HEK293T (cell line): ENCODE measurements at regions not wholly inside any gene's neighbourhood (a gene's known extent, or its start where the extent isn't known, plus 50 kb on each side); places are given as distances from the start of the nearest gene placed in this dataset.
"Not testable (repeated sequence)": the region's sequence is repeated elsewhere in the genome, so short reads cannot be mapped to it uniquely, and the experiment has no call there.

ENCODE experiments used
- CTCF ChIA-PET: fragments of 350-600 bp; formaldehyde crosslinking; extraction: SDS; loops from one replicate; lab custom pipeline; 2021; ENCODE audit warnings: antibody characterized with exemption, inconsistent platforms; lab: Yijun Ruan, JAX
- POLR2A ChIA-PET: fragments of 350-600 bp; formaldehyde crosslinking; extraction: SDS; loops from one replicate; lab custom pipeline; 2020; ENCODE audit warnings: antibody characterized with exemption, inconsistent platforms; lab: Yijun Ruan, JAX
- DNase-seq: peaks from one replicate; pipeline ENCODE4 v3.0.0; 2012; ENCODE audit warnings: mixed read lengths; ENCODE audit errors: extremely low spot score
- ARNT ChIP-seq: fragments of 450-650 bp; IDR thresholded peaks from 2 replicates; pipeline ENCODE4 v1.6.1; 2017; ENCODE audit warnings: mild to moderate bottlenecking
- BHLHE40 ChIP-seq: fragments of 450-650 bp; IDR thresholded peaks from 2 replicates; pipeline ENCODE4 v1.6.1; 2016; ENCODE audit warnings: mild to moderate bottlenecking, moderate library complexity, borderline replicate concordance
- CTBP1 ChIP-seq: fragments of 450-650 bp; IDR thresholded peaks from 2 replicates; pipeline ENCODE4 v1.6.1; 2016; ENCODE audit warnings: borderline replicate concordance
- ELF4 ChIP-seq: fragments of 450-650 bp; IDR thresholded peaks from 2 replicates; pipeline ENCODE4 v1.6.1; 2017; ENCODE audit warnings: antibody characterized with exemption
- FOXA1 ChIP-seq: fragments of 450-650 bp; IDR thresholded peaks from 2 replicates; pipeline ENCODE4 v1.6.1; 2016; ENCODE audit warnings: mild to moderate bottlenecking
- FOXK2 ChIP-seq: fragments of 450-650 bp; IDR thresholded peaks from 2 replicates; pipeline ENCODE4 v1.6.1; 2016; ENCODE audit warnings: mild to moderate bottlenecking
- FOXM1 ChIP-seq: fragments of 450-650 bp; IDR thresholded peaks from 2 replicates; pipeline ENCODE4 v1.6.1; 2017; ENCODE audit warnings: mild to moderate bottlenecking, borderline replicate concordance
- HDGF ChIP-seq: fragments of 450-650 bp; IDR thresholded peaks from 2 replicates; pipeline ENCODE4 v1.6.1; 2017; ENCODE audit warnings: antibody characterized with exemption, borderline replicate concordance
- L3MBTL2 ChIP-seq: fragments of 450-650 bp; conservative IDR thresholded peaks from 2 replicates; pipeline ENCODE4 v1.6.1; 2016; ENCODE audit warnings: mild to moderate bottlenecking
- LEF1 ChIP-seq: fragments of 450-650 bp; IDR thresholded peaks from 2 replicates; pipeline ENCODE4 v1.6.1; 2017; ENCODE audit warnings: mild to moderate bottlenecking, borderline replicate concordance
- NFRKB ChIP-seq: fragments of 450-650 bp; IDR thresholded peaks from 2 replicates; pipeline ENCODE4 v1.6.1; 2016; ENCODE audit warnings: mild to moderate bottlenecking, moderate library complexity
- SP1 ChIP-seq: fragments of 450-650 bp; IDR thresholded peaks from 2 replicates; pipeline ENCODE4 v1.6.1; 2017
- SUZ12 ChIP-seq: fragments of 450-650 bp; IDR thresholded peaks from 2 replicates; pipeline ENCODE4 v1.6.1; 2016; ENCODE audit warnings: mild to moderate bottlenecking
- TARDBP ChIP-seq: fragments of 450-650 bp; IDR thresholded peaks from 2 replicates; pipeline ENCODE4 v1.6.1; 2016
- ZNF384 ChIP-seq: fragments of 450-650 bp; IDR thresholded peaks from 2 replicates; pipeline ENCODE4 v1.6.1; 2016
- TF ChIP-seq, protein P1 (sequence below): fragments of 450-650 bp; IDR thresholded peaks from 2 replicates; pipeline ENCODE4 v1.6.1; 2016

DNA sequence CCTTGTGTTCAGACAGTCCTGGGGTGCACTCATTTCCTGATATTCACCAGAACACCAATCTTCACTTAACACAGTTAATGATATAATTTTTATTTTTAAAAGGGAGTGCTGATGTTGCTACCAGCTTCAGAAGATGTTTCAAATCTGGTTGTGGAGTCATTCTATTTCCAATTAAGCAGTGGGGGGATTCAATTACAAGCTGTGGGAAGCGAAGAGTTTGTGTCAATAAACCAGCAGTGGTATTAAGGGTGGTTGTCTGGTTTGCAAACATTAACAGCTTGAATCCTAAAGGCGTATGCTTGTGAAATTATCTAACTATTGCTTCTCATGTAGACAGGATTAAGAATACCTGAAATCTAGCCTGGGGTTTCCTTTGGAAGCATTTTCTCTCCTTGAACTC is 1637.5 kb upstream of the GOT2 start:
- TF ChIP-seq L3MBTL2 (no peak), ELF4 (no peak)
- no peak for DNase-seq
- POLR2A ChIA-PET: no interaction called here
- CTCF ChIA-PET: no interaction called here

DNA sequence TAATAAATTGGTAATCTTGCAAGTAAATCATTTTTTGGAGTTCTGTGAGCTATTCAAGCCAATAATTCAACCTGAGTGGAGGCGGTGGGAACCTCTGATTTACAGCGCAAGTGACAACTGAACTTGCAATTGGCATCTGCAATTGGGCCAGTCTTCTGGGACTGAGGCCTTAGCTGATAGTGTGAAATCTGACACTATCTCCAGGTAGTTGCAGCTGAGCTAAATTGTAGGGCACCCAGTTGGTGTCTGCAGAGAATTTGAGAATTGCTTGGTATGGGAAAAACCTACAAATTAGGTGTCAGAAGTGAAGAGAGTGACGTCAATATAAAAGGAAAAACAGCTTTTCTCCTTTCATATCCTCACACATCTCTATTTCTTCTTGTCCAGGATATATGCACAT is 1633.6 kb upstream of the GOT2 start:
- no peak for TF ChIP-seq FOXK2
- TF ChIP-seq CTBP1: no peak
- TF ChIP-seq, protein P1, sequence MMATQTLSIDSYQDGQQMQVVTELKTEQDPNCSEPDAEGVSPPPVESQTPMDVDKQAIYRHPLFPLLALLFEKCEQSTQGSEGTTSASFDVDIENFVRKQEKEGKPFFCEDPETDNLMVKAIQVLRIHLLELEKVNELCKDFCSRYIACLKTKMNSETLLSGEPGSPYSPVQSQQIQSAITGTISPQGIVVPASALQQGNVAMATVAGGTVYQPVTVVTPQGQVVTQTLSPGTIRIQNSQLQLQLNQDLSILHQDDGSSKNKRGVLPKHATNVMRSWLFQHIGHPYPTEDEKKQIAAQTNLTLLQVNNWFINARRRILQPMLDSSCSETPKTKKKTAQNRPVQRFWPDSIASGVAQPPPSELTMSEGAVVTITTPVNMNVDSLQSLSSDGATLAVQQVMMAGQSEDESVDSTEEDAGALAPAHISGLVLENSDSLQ: no peak
- no peak for TF ChIP-seq HDGF
- no peak for TF ChIP-seq L3MBTL2
- TF ChIP-seq ARNT: no peak
- TF ChIP-seq FOXA1: no peak
- TF ChIP-seq TARDBP: no peak
- no peak for TF ChIP-seq SUZ12
- TF ChIP-seq NFRKB: no peak
- no peak for TF ChIP-seq ELF4
- TF ChIP-seq BHLHE40: no peak
- TF ChIP-seq SP1: no peak
- no peak for TF ChIP-seq FOXM1
- no peak for TF ChIP-seq LEF1
- no peak for TF ChIP-seq ZNF384
- ChIA-PET POLR2A (no interaction called here), CTCF (no interaction called here)
- no peak for DNase-seq

DNA sequence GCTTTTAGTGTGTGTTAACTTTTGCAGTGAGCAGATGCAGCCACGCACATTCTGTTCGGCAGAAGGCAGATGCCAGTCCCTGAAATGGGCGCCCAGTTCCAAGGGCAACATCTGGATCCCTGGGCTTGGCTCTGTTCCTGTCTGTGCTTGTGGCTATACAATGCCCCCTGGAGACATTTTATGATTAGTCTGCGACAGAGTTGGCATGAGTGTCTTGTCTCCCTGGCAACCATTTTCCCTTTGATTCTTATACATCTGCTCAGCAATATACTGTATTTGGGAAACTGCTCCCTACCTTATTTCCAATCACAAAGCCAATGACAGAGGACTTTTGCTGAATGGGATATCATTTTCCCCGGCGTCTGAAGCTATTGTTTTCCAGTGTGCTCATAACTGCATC is 1629.5 kb upstream of the GOT2 start:
- CTCF ChIA-PET: no interaction called here
- DNase-seq: no peak
- TF ChIP-seq, protein P1: no peak
- no peak for TF ChIP-seq FOXM1
- TF ChIP-seq ZNF384: no peak
- no peak for TF ChIP-seq L3MBTL2
- no peak for TF ChIP-seq TARDBP
- TF ChIP-seq LEF1: no peak
- no peak for TF ChIP-seq HDGF
- no peak for TF ChIP-seq ARNT
- no peak for TF ChIP-seq SUZ12
- no peak for TF ChIP-seq SP1
- TF ChIP-seq ELF4: no peak
- TF ChIP-seq BHLHE40: no peak
- TF ChIP-seq FOXK2: no peak
- no peak for TF ChIP-seq CTBP1
- no peak for TF ChIP-seq NFRKB
- POLR2A ChIA-PET: no interaction called here

DNA sequence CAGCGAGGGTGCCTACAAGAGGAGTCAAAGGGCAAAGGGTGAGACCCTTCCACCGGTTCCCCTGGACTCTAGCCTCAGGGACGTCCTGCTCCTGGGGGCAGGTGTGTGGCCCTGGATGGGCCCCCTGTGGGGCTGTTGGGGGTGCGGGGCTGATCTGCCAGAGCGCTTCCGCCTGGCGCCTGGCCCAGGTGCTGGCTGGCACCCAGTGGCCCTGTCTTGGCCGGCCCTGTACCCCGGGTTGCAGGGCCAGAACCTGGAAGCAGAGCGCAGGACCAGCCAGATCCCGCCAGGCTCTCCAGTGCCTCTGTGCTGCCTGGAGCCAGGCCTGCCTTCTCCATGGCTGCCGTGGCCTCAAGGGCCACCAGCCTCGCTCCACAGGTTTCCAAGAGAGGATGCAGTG is 1625.8 kb upstream of the GOT2 start:
- POLR2A ChIA-PET, DNase-seq, CTCF ChIA-PET: not testable (repeated sequence)

DNA sequence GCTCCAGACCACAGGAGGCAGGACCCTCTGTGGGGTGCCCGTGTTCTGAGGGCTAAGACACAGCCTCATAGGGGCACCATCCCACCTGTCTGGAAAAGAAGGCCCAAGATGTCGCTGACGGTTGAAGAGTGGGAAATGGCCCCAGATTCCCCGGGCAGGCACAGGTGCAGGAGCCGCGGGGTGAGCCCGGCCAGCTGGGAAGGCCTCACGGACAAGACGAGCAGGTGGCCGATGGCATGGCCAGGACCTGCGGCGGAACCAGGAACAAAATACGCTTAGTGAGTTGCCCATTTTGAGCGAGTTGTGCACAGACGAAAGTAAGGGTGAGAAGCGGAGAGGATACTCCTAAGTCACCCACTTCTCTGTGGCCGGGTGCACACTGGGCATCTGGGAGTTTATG is 1625.3 kb upstream of the GOT2 start:
- DNase-seq, CTCF ChIA-PET, POLR2A ChIA-PET: not testable (repeated sequence)

DNA sequence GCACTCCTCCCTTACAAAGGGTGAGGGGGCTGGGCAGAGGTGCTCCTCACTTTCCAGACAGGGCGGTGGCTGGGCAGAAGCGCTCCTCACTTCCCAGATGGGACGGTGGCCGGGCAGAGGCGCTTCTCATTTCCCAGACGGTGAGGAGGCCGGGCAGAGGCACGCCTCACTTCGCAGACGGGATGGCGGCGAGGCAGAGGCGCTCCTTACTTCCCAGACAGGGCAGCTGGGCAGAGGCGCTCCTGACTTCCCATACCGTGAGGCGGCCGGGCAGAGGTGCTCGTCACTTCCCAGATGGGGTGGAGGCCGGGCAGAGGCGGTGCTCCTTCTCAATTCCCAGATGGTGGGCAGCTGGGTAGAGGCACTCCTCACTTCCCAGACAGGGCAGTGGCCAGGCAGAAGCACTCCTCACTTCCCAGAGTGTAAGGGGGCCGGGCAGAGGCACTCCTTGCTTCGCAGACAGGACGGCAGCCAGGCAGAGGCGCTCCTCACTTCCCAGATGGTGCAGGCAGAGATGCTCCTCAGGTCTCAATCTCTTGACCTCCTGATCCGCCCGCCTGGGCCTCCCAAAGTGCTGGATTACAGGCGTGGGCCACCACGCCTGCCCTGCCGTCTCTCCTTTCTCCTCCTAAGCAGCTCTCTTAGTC is 1623.9 kb upstream of the GOT2 start:
- CTCF ChIA-PET, DNase-seq, POLR2A ChIA-PET: not testable (repeated sequence)

DNA sequence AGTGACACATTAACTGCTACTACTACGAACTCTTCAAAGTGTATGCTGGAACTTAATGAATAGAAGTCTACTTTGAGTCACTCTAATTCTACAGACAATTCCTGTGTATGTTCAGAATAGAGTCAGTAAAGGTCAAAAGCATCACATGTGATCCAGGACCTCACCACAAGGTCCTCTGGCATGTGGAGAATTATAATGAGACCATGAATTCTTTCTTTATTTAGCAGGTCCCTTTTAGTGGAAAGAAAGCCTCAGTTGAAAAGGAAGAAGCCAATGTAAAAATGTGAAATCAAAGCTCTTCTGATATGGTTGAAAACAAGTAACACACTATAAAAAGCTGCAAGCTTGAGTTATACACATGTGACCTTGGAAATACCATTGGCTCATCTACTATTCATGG is 1612.1 kb upstream of the GOT2 start:
- DNase-seq: no peak
- ChIA-PET POLR2A (no interaction called here), CTCF (no interaction called here)
- TF ChIP-seq, protein P1: no peak
- TF ChIP-seq CTBP1 (no peak), SP1 (no peak), ARNT (no peak), FOXK2 (no peak), FOXM1 (no peak), LEF1 (no peak), HDGF (no peak), TARDBP (no peak), BHLHE40 (no peak), SUZ12 (no peak), FOXA1 (no peak), ELF4 (no peak), ZNF384 (no peak), L3MBTL2 (no peak)

DNA sequence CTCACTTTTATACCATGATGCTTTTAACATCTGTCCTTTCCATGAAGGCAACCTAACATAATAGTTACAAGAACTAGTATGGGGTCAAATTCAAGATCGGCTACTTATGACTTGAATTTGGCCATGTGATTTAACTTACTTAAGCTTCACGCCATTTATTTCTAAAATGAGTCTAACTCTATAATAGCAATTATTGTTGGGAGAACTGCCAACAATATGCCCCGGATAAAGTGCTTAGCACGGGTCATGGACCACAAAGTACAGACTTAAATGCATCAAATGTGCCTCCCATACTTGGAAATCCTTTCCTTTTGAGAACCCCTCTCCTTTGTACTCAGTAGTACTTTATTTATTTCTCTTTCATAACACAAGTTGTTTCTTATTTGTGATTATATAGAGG is 1603.6 kb upstream of the GOT2 start:
- no peak for TF ChIP-seq ARNT
- no peak for TF ChIP-seq FOXK2
- TF ChIP-seq NFRKB: no peak
- TF ChIP-seq TARDBP: no peak
- no peak for TF ChIP-seq ELF4
- no peak for TF ChIP-seq LEF1
- no peak for TF ChIP-seq FOXA1
- TF ChIP-seq SUZ12: no peak
- ChIA-PET CTCF (no interaction called here), POLR2A (no interaction called here)
- DNase-seq: no peak
